ENCODE measurements at regions not wholly inside any gene's neighbourhood (a gene's known extent, or its start where the extent isn't known, plus 50 kb on each side); places are given as distances from the start of the nearest gene placed in this dataset.
"Not testable (repeated sequence)": the region's sequence is repeated elsewhere in the genome, so short reads cannot be mapped to it uniquely, and the experiment has no call there.

- no peak overlapping the region for H3K27ac ChIP-seq (ENCODE audit: low read length)
- no peaks in the 10 kb centered on the region for H3K9me3 ChIP-seq (ENCODE audit: insufficient read depth, low read depth, low read length)
- H3K4me3 ChIP-seq (ENCODE audit: low read length) = no peak overlapping the region
- H3K4me1 ChIP-seq (ENCODE audit: insufficient read depth, low read length) = no peaks in the 10 kb centered on the region
- H3K27me3 ChIP-seq (ENCODE audit: insufficient read depth, low read length) = no peaks in the 10 kb centered on the region
- H3K36me3 ChIP-seq (ENCODE audit: insufficient read depth, low read depth, low read length) = no peaks in the 10 kb centered on the region
- no peak overlapping the region for H3K9ac ChIP-seq (ENCODE audit: low read depth, low read length)
Measured at GRCh38 chr10:8174762-8175161, 120.3 kb downstream of the GATA3 start.

GRCh38 chr10:8177526-8177925, 123.0 kb downstream of the GATA3 start:
- not testable (repeated sequence) for H3K27me3 ChIP-seq (ENCODE audit: insufficient read depth, low read length); H3K27ac ChIP-seq (ENCODE audit: low read length); H3K4me1 ChIP-seq (ENCODE audit: insufficient read depth, low read length); H3K9me3 ChIP-seq (ENCODE audit: insufficient read depth, low read depth, low read length); H3K36me3 ChIP-seq (ENCODE audit: insufficient read depth, low read depth, low read length); H3K4me3 ChIP-seq (ENCODE audit: low read length); H3K9ac ChIP-seq (ENCODE audit: low read depth, low read length)

- H3K9ac ChIP-seq (ENCODE audit: low read depth, low read length); H3K4me3 ChIP-seq (ENCODE audit: low read length); H3K27me3 ChIP-seq (ENCODE audit: insufficient read depth, low read length); H3K36me3 ChIP-seq (ENCODE audit: insufficient read depth, low read depth, low read length); H3K27ac ChIP-seq (ENCODE audit: low read length); H3K9me3 ChIP-seq (ENCODE audit: insufficient read depth, low read depth, low read length); H3K4me1 ChIP-seq (ENCODE audit: insufficient read depth, low read length): not testable (repeated sequence)
Measured at GRCh38 chr10:8179773-8180172, 125.3 kb downstream of the GATA3 start.

- H3K4me1 ChIP-seq (ENCODE audit: insufficient read depth, low read length) = peaks cover 8% of the 10 kb centered on the region; the same call in 1 of the 2 replicates
- no peak overlapping the region for H3K27ac ChIP-seq (ENCODE audit: low read length)
- H3K9ac ChIP-seq (ENCODE audit: low read depth, low read length) = no peak overlapping the region
- H3K9me3 ChIP-seq (ENCODE audit: insufficient read depth, low read depth, low read length) = no peaks in the 10 kb centered on the region
- no peaks in the 10 kb centered on the region for H3K36me3 ChIP-seq (ENCODE audit: insufficient read depth, low read depth, low read length)
- H3K4me3 ChIP-seq (ENCODE audit: low read length) = no peak overlapping the region
- H3K27me3 ChIP-seq (ENCODE audit: insufficient read depth, low read length) = no peaks in the 10 kb centered on the region
Measured at GRCh38 chr10:8180360-8181109, 126.0 kb downstream of the GATA3 start.

- no peak overlapping the region for H3K4me3 ChIP-seq (ENCODE audit: low read length)
- no peak overlapping the region for H3K27ac ChIP-seq (ENCODE audit: low read length)
- H3K4me1 ChIP-seq (ENCODE audit: insufficient read depth, low read length) = peaks cover 8% of the 10 kb centered on the region; the same call in 1 of the 2 replicates
- H3K9ac ChIP-seq (ENCODE audit: low read depth, low read length) = no peak overlapping the region
- no peaks in the 10 kb centered on the region for H3K9me3 ChIP-seq (ENCODE audit: insufficient read depth, low read depth, low read length)
- no peaks in the 10 kb centered on the region for H3K27me3 ChIP-seq (ENCODE audit: insufficient read depth, low read length)
- no peaks in the 10 kb centered on the region for H3K36me3 ChIP-seq (ENCODE audit: insufficient read depth, low read depth, low read length)
Measured at GRCh38 chr10:8181496-8182157, 127.1 kb downstream of the GATA3 start.

- Histone ChIP-seq H3K27ac (ENCODE audit: low read length) (no peak overlapping the region), H3K4me1 (ENCODE audit: insufficient read depth, low read length) (peaks cover 8% of the 10 kb centered on the region; the same call in 1 of the 2 replicates), H3K4me3 (ENCODE audit: low read length) (no peak overlapping the region), H3K27me3 (ENCODE audit: insufficient read depth, low read length) (no peaks in the 10 kb centered on the region), H3K36me3 (ENCODE audit: insufficient read depth, low read depth, low read length) (no peaks in the 10 kb centered on the region), H3K9me3 (ENCODE audit: insufficient read depth, low read depth, low read length) (no peaks in the 10 kb centered on the region), H3K9ac (ENCODE audit: low read depth, low read length) (no peak overlapping the region)
Measured at GRCh38 chr10:8182806-8183205, 128.3 kb downstream of the GATA3 start.

GRCh38 chr10:8183241-8183704, 128.8 kb downstream of the GATA3 start:
- Histone ChIP-seq H3K27ac (ENCODE audit: low read length) (no peak overlapping the region), H3K4me3 (ENCODE audit: low read length) (no peak overlapping the region), H3K27me3 (ENCODE audit: insufficient read depth, low read length) (no peaks in the 10 kb centered on the region), H3K36me3 (ENCODE audit: insufficient read depth, low read depth, low read length) (no peaks in the 10 kb centered on the region), H3K9ac (ENCODE audit: low read depth, low read length) (no peak overlapping the region), H3K9me3 (ENCODE audit: insufficient read depth, low read depth, low read length) (no peaks in the 10 kb centered on the region), H3K4me1 (ENCODE audit: insufficient read depth, low read length) (peaks cover 8% of the 10 kb centered on the region; the same call in 1 of the 2 replicates)

- H3K4me3 ChIP-seq (ENCODE audit: low read length) = no peak overlapping the region
- no peak overlapping the region for H3K27ac ChIP-seq (ENCODE audit: low read length)
- H3K9ac ChIP-seq (ENCODE audit: low read depth, low read length) = no peak overlapping the region
- no peaks in the 10 kb centered on the region for H3K36me3 ChIP-seq (ENCODE audit: insufficient read depth, low read depth, low read length)
- no peaks in the 10 kb centered on the region for H3K9me3 ChIP-seq (ENCODE audit: insufficient read depth, low read depth, low read length)
- peaks cover 8% of the 10 kb centered on the region; the same call in 1 of the 2 replicates for H3K4me1 ChIP-seq (ENCODE audit: insufficient read depth, low read length)
- H3K27me3 ChIP-seq (ENCODE audit: insufficient read depth, low read length) = no peaks in the 10 kb centered on the region
Measured at GRCh38 chr10:8187171-8187666, 132.7 kb downstream of the GATA3 start.

- H3K9ac ChIP-seq (ENCODE audit: low read depth, low read length) = no peak overlapping the region
- no peaks in the 10 kb centered on the region; the same call in 1 of the 2 replicates for H3K4me1 ChIP-seq (ENCODE audit: insufficient read depth, low read length)
- H3K4me3 ChIP-seq (ENCODE audit: low read length) = no peak overlapping the region
- no peak overlapping the region for H3K27ac ChIP-seq (ENCODE audit: low read length)
- no peaks in the 10 kb centered on the region for H3K36me3 ChIP-seq (ENCODE audit: insufficient read depth, low read depth, low read length)
- no peaks in the 10 kb centered on the region for H3K27me3 ChIP-seq (ENCODE audit: insufficient read depth, low read length)
- H3K9me3 ChIP-seq (ENCODE audit: insufficient read depth, low read depth, low read length) = no peaks in the 10 kb centered on the region
Measured at GRCh38 chr10:8189458-8189857, 135.0 kb downstream of the GATA3 start.

- no peak overlapping the region for H3K27ac ChIP-seq (ENCODE audit: low read length)
- no peaks in the 10 kb centered on the region; the same call in 1 of the 2 replicates for H3K4me1 ChIP-seq (ENCODE audit: insufficient read depth, low read length)
Measured at GRCh38 chr10:8192301-8192700, 137.8 kb downstream of the GATA3 start.

GRCh38 chr10:8193546-8193945, 139.1 kb downstream of the GATA3 start:
- H3K27me3 ChIP-seq (ENCODE audit: insufficient read depth, low read length) = no peaks in the 10 kb centered on the region
- no peaks in the 10 kb centered on the region for H3K9me3 ChIP-seq (ENCODE audit: insufficient read depth, low read depth, low read length)
- no peaks in the 10 kb centered on the region for H3K36me3 ChIP-seq (ENCODE audit: insufficient read depth, low read depth, low read length)
- no peaks in the 10 kb centered on the region; the same call in 1 of the 2 replicates for H3K4me1 ChIP-seq (ENCODE audit: insufficient read depth, low read length)
- no peak overlapping the region for H3K9ac ChIP-seq (ENCODE audit: low read depth, low read length)
- no peak overlapping the region for H3K4me3 ChIP-seq (ENCODE audit: low read length)
- H3K27ac ChIP-seq (ENCODE audit: low read length) = no peak overlapping the region

More at GRCh38 chr10:8192301-8192700, 137.8 kb downstream of the GATA3 start:
- no peaks in the 10 kb centered on the region for H3K36me3 ChIP-seq (ENCODE audit: insufficient read depth, low read depth, low read length)
- no peak overlapping the region for H3K4me3 ChIP-seq (ENCODE audit: low read length)
- H3K9ac ChIP-seq (ENCODE audit: low read depth, low read length) = no peak overlapping the region
- no peaks in the 10 kb centered on the region for H3K27me3 ChIP-seq (ENCODE audit: insufficient read depth, low read length)
- no peaks in the 10 kb centered on the region for H3K9me3 ChIP-seq (ENCODE audit: insufficient read depth, low read depth, low read length)

- no peaks in the 10 kb centered on the region for H3K27me3 ChIP-seq (ENCODE audit: insufficient read depth, low read length)
- H3K36me3 ChIP-seq (ENCODE audit: insufficient read depth, low read depth, low read length) = no peaks in the 10 kb centered on the region
- H3K9ac ChIP-seq (ENCODE audit: low read depth, low read length) = no peak overlapping the region
- H3K4me3 ChIP-seq (ENCODE audit: low read length) = no peak overlapping the region
- no peaks in the 10 kb centered on the region for H3K9me3 ChIP-seq (ENCODE audit: insufficient read depth, low read depth, low read length)
- no peak overlapping the region for H3K27ac ChIP-seq (ENCODE audit: low read length)
- no peaks in the 10 kb centered on the region; the same call in 1 of the 2 replicates for H3K4me1 ChIP-seq (ENCODE audit: insufficient read depth, low read length)
Measured at GRCh38 chr10:8194050-8194449, 139.6 kb downstream of the GATA3 start.
